ENCODE measurements at regions not wholly inside any gene's neighbourhood (a gene's known extent, or its start where the extent isn't known, plus 50 kb on each side); places are given as distances from the start of the nearest gene placed in this dataset.

- H3K4me1 ChIP-seq (replicated peaks; ENCODE audit: insufficient read depth), result peaks cover 5% of the 10 kb centered on the region; the same call in 1 of the 2 replicates
- H3K36me3 ChIP-seq (ENCODE audit: low read depth), result no peaks in the 10 kb centered on the region
- H3K27me3 ChIP-seq (ENCODE audit: insufficient read depth, low read depth), result no peaks in the 10 kb centered on the region
- H3K4me3 ChIP-seq, result no peak overlapping the region
- H2AFZ ChIP-seq, result no peak overlapping the region
- H4K20me1 ChIP-seq (ENCODE audit: insufficient read depth), result no peaks in the 10 kb centered on the region
- no peak for DNase-seq
- H3K4me2 ChIP-seq, result no peak overlapping the region
- no TSS peak for BruUV-seq (replicated peaks)
- TF ChIP-seq CTCF (conservative IDR thresholded peaks at IDR 0.05), result no peak
- no peak for TF ChIP-seq EZH2 (IDR thresholded peaks at IDR 0.05; ENCODE audit: low read depth)
- peaks cover 3% of the 10 kb centered on the region; the same call in 1 of the 2 replicates for H3K9me3 ChIP-seq (ENCODE audit: insufficient read depth, low read depth)
- no peaks in the 10 kb centered on the region for H3K79me2 ChIP-seq (ENCODE audit: low read depth)
- CTCF ChIA-PET, result interaction anchor here (1.1 kb wide), 1 partner anchor 54 kb away, joined by 9 read pairs; no protein-coding TSS in a partner anchor
- H3F3A ChIP-seq (ENCODE audit: insufficient read depth, low read depth), result no peaks in the 10 kb centered on the region
- 0 out of 2 replicates have a peak, but pooled peaks cover 3% of the 10 kb centered on the region for H3K9me2 ChIP-seq (ENCODE audit: insufficient read depth)
- intact Hi-C loops (cut with micrococcal nuclease; ENCODE audit: unreplicated experiment), result no loop called here
- no peak overlapping the region for H3K27ac ChIP-seq
- POLR2A ChIA-PET (ENCODE audit: unreplicated experiment), result no interaction called here
Measured at GRCh38 chr1:198101716-198102453, 54.9 kb upstream of the NEK7 start.

GRCh38 chr1:198102454-198102827 lies 54.4 kb upstream of the NEK7 start:
- Histone ChIP-seq H3K36me3 (ENCODE audit: low read depth) (no peaks in the 10 kb centered on the region), H2AFZ (no peak overlapping the region), H3K4me2 (no peak overlapping the region)

GRCh38 chr1:198105185-198105584 lies 51.6 kb upstream of the NEK7 start:
- BruUV-seq (replicated peaks), result no TSS peak
- H4K20me1 ChIP-seq (ENCODE audit: insufficient read depth), result no peaks in the 10 kb centered on the region
- H3K4me3 ChIP-seq, result no peak overlapping the region
- DNase-seq, result no peak
- peaks cover 7% of the 10 kb centered on the region; the same call in 1 of the 2 replicates for H3K9me3 ChIP-seq (ENCODE audit: insufficient read depth, low read depth)
- no peak overlapping the region for H3K4me2 ChIP-seq
- no peaks in the 10 kb centered on the region for H3K9me2 ChIP-seq (ENCODE audit: insufficient read depth)
- H3F3A ChIP-seq (ENCODE audit: insufficient read depth, low read depth), result peaks cover 10% of the 10 kb centered on the region; the same call in 1 of the 2 replicates
- no peak overlapping the region for H3K27ac ChIP-seq
- intact Hi-C loops (cut with micrococcal nuclease; ENCODE audit: unreplicated experiment), result no loop called here
- H3K79me2 ChIP-seq (ENCODE audit: low read depth), result no peaks in the 10 kb centered on the region
- no peaks in the 10 kb centered on the region for H3K36me3 ChIP-seq (ENCODE audit: low read depth)
- no peaks in the 10 kb centered on the region for H3K27me3 ChIP-seq (ENCODE audit: insufficient read depth, low read depth)
- TF ChIP-seq EZH2 (IDR thresholded peaks at IDR 0.05; ENCODE audit: low read depth), result no peak
- TF ChIP-seq CTCF (conservative IDR thresholded peaks at IDR 0.05), result no peak
- no peak overlapping the region for H2AFZ ChIP-seq
- H3K4me1 ChIP-seq (replicated peaks; ENCODE audit: insufficient read depth), result peaks cover 34% of the 10 kb centered on the region
- ChIA-PET POLR2A (ENCODE audit: unreplicated experiment) (interaction anchor here (0.5 kb wide), 1 partner anchor 567 kb away, joined by 5 read pairs; no protein-coding TSS in a partner anchor), CTCF (no interaction called here)

More at GRCh38 chr1:198102454-198102827, 54.4 kb upstream of the NEK7 start:
- Histone ChIP-seq H3K9me2 (ENCODE audit: insufficient read depth) (0 out of 2 replicates have a peak, but pooled peaks cover 3% of the 10 kb centered on the region), H4K20me1 (ENCODE audit: insufficient read depth) (no peaks in the 10 kb centered on the region), H3F3A (ENCODE audit: insufficient read depth, low read depth) (peaks cover 5% of the 10 kb centered on the region; the same call in 1 of the 2 replicates), H3K27me3 (ENCODE audit: insufficient read depth, low read depth) (no peaks in the 10 kb centered on the region), H3K27ac (no peak overlapping the region), H3K9me3 (ENCODE audit: insufficient read depth, low read depth) (peaks cover 7% of the 10 kb centered on the region; the same call in 1 of the 2 replicates), H3K4me3 (no peak overlapping the region), H3K4me1 (replicated peaks; ENCODE audit: insufficient read depth) (peaks cover 10% of the 10 kb centered on the region), H3K79me2 (ENCODE audit: low read depth) (no peaks in the 10 kb centered on the region)
- DNase-seq, result no peak
- ChIA-PET CTCF (interaction anchor here (1.1 kb wide), 1 partner anchor 53 kb away, joined by 9 read pairs; no protein-coding TSS in a partner anchor), POLR2A (ENCODE audit: unreplicated experiment) (no interaction called here)
- BruUV-seq (replicated peaks), result no TSS peak
- intact Hi-C loops (cut with micrococcal nuclease; ENCODE audit: unreplicated experiment), result no loop called here
- TF ChIP-seq EZH2 (IDR thresholded peaks at IDR 0.05; ENCODE audit: low read depth), result no peak
- TF ChIP-seq CTCF (conservative IDR thresholded peaks at IDR 0.05), result no peak

Measured in PC-9 (cell line).